OCI-LY3 (cell line): ENCODE measurements at regions not wholly inside any gene's neighbourhood (a gene's known extent, or its start where the extent isn't known, plus 50 kb on each side); places are given as distances from the start of the nearest gene placed in this dataset.

Experiments used
- CTCF ChIP-seq: fragments of 200-600, 300-600 bp; sonication (generic); IDR thresholded peaks from 2 replicates; pipeline ENCODE4 v1.5.1; 2014; ENCODE audit warnings: antibody characterized with exemption, low read length, low read depth
- EZH2phosphoT487 ChIP-seq: fragments of 200-600 bp; shearing (Covaris generic); IDR thresholded peaks from 2 replicates; pipeline ENCODE4 v1.6.1; 2018; ENCODE audit warnings: antibody characterized with exemption, mixed run types, low read depth

DNA sequence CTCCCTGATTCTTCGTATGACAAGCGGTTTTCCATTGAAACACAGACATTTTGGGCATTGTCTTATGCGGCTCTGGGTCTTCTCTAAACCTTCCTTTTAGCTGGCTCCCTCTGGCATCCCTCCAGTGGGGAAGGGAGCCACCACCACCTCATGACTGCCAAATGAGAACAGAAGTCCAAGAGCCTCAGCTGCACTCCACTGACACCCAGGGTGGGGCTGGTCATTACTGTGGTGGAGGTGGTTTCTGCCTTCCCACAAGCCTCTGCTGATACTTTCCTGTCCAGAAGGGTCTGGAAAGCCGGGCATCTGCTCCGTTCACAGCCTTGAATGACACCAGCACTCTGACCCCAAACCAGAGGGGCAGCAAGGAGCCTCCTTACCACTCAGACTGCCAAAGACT is 213.5 kb downstream of the ZNF516 start:
- TF ChIP-seq CTCF = no peak
- no peak for TF ChIP-seq EZH2phosphoT487
